GM12892 (cell line): ENCODE measurements at regions not wholly inside any gene's neighbourhood (a gene's known extent, or its start where the extent isn't known, plus 50 kb on each side); places are given as distances from the start of the nearest gene placed in this dataset.

Source experiments
- POLR2A ChIP-seq: IDR thresholded peaks from 2 replicates; pipeline ENCODE4 v1.6.1; 2011; ENCODE audit warnings: low read depth, low read length, control low read depth
- POLR2AphosphoS5 ChIP-seq: IDR thresholded peaks from 2 replicates; pipeline ENCODE4 v1.6.1; 2011; ENCODE audit warnings: low read depth, low read length, control low read depth

DNA sequence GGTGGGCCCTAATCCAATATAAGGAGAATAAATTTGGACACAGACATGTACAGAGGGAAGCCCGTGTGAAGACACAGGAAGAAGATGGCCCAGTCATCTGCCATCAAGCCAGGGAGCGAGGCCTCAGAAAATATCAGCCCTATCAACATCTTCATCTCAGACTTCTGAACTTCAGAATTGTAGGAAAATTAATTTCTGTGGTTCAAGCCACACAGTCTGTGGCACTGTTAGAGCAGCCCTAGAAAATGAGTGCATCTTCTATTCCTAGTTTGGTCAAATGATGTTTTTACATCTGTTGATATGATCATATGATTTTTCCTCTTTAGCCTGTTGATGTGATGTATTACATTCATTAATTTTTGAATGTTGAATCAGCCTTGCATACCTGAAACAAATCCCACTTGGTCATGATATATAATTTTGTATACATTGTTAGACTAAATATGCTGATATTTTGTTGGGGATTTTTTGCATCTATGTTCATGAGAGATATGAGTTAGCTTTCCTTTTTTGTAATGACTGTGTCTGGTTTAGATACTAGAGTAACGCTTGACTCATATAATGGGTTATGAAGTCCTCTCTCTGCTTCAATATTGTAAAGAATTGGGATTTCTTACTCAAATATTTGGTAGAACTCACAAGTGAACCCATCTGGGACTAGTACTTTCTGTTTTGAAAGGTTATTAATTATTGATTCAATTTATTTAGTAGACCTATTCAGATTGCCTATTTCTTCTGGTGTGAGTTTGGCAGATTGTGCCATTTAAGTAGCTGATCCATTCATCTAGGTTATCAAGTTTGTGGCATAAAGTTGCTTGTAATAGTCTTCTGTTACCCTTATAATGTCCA is 451.4 kb downstream of the EIPR1 start:
- TF ChIP-seq POLR2A (no peak), POLR2AphosphoS5 (no peak)
